ENCODE measurements at regions not wholly inside any gene's neighbourhood (a gene's known extent, or its start where the extent isn't known, plus 50 kb on each side); places are given as distances from the start of the nearest gene placed in this dataset.

DNA sequence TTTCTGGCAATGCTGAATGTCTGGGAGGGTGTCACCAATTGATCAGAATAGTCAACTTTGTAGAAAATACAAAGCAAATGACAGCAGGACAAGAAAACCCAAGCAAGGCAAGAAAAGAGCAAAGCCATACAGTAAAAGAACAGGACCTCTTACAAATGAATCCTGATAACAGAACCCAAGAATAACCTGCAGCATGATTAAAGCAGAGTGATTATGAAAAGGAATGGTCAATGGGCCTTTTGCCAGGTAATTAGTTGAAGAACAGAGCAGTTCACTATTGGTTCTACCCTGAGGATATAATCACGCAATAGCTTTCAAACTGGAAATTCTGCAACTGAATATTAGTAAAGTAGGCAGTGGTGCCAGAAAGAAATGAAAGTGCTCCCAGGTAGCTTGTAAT lies 319.8 kb downstream of the FRK start:
- TF ChIP-seq, protein P1, sequence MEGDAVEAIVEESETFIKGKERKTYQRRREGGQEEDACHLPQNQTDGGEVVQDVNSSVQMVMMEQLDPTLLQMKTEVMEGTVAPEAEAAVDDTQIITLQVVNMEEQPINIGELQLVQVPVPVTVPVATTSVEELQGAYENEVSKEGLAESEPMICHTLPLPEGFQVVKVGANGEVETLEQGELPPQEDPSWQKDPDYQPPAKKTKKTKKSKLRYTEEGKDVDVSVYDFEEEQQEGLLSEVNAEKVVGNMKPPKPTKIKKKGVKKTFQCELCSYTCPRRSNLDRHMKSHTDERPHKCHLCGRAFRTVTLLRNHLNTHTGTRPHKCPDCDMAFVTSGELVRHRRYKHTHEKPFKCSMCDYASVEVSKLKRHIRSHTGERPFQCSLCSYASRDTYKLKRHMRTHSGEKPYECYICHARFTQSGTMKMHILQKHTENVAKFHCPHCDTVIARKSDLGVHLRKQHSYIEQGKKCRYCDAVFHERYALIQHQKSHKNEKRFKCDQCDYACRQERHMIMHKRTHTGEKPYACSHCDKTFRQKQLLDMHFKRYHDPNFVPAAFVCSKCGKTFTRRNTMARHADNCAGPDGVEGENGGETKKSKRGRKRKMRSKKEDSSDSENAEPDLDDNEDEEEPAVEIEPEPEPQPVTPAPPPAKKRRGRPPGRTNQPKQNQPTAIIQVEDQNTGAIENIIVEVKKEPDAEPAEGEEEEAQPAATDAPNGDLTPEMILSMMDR (IDR thresholded peaks at IDR 0.05), result no peak
- TF ChIP-seq TCF7L2 (IDR thresholded peaks at IDR 0.05; ENCODE audit: low read depth, low read length), result no peak
- TF ChIP-seq POLR2AphosphoS5 (IDR thresholded peaks at IDR 0.05; ENCODE audit: low read depth, low read length), result no peak
